Stomach (tissue), 4 donors: ENCODE measurements at regions not wholly inside any gene's neighbourhood (a gene's known extent, or its start where the extent isn't known, plus 50 kb on each side); places are given as distances from the start of the nearest gene placed in this dataset.

ENCODE experiments used
- EP300 ChIP-seq: sonication (generic); formaldehyde crosslinking; IDR thresholded peaks from one replicate; pipeline ENCODE4 v1.6.1; 2017; ENCODE audit warnings: antibody characterized with exemption
- POLR2AphosphoS5 ChIP-seq, 3 donors: sonication (generic); formaldehyde crosslinking; IDR thresholded peaks; one replicate each; pipeline ENCODE4 v1.6.1; 2016; ENCODE audit warnings: antibody characterized with exemption in 3 of 3
- TF ChIP-seq, protein P1 (sequence below), 7 experiments: fragments of 450-650 bp in 4 of 7; fragments of 200-600 bp in 3 of 7; sonication (generic) in 3 of 7; IDR thresholded peaks; one replicate each; pipeline ENCODE4 v1.5.1; 2016 to 2019; ENCODE audit warnings: antibody characterized with exemption in 7 of 7, control low read depth in 2 of 7, mild to moderate bottlenecking in 1 of 7

DNA sequence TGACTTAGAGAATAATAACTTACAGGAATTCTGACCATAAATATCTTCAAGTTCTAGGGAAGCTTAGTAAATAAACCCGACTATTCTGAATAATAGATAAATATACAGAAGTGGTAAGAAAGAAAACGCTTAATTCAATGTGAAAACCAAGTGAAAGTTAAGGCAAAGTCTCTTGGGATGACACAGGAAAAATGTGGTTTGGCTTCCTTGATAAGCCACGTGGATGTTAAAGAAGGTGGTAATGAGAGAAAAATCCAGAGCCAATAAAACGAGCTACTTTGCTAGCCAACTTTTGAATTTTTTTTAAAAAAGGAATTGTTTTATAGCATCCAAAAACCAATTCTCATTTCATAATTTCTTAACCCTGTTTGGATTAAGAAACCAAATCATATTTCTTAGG, 166.2 kb upstream of the VRK2 start:
- TF ChIP-seq POLR2AphosphoS5 (IDR thresholded peaks at IDR 0.05) (no peak), EP300 (no peak)
- TF ChIP-seq, protein P1, sequence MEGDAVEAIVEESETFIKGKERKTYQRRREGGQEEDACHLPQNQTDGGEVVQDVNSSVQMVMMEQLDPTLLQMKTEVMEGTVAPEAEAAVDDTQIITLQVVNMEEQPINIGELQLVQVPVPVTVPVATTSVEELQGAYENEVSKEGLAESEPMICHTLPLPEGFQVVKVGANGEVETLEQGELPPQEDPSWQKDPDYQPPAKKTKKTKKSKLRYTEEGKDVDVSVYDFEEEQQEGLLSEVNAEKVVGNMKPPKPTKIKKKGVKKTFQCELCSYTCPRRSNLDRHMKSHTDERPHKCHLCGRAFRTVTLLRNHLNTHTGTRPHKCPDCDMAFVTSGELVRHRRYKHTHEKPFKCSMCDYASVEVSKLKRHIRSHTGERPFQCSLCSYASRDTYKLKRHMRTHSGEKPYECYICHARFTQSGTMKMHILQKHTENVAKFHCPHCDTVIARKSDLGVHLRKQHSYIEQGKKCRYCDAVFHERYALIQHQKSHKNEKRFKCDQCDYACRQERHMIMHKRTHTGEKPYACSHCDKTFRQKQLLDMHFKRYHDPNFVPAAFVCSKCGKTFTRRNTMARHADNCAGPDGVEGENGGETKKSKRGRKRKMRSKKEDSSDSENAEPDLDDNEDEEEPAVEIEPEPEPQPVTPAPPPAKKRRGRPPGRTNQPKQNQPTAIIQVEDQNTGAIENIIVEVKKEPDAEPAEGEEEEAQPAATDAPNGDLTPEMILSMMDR (IDR thresholded peaks at IDR 0.05), result no peak
